NCI-H345 treated with DMSO at 0.1 percent for 48 hours (cell line): ENCODE measurements at regions not wholly inside any gene's neighbourhood (a gene's known extent, or its start where the extent isn't known, plus 50 kb on each side); places are given as distances from the start of the nearest gene placed in this dataset.
"Not testable (repeated sequence)": the region's sequence is repeated elsewhere in the genome, so short reads cannot be mapped to it uniquely, and the experiment has no call there.

Experiments
- DNase-seq: peaks from one replicate; lab custom pipeline; 2025; ENCODE audit not compliant: unreplicated experiment; lab: John Stamatoyannopoulos, UW

DNA sequence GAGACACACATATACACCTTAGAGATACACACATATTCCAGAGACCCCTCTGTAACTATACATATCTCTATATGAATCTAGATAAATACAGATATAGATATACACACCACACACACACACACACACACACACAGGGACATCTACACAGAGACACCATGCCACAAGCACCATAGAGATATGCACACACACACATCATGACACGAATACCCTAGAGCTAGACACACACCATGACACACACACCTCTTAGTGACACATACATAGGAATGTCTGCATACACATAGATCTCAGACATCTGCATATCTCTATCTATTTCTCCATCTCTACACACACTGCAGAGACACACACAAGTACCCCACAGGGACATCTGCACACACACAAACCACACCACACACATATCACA, 270.0 kb downstream of the CYRIA start:
- DNase-seq, result no peak

DNA sequence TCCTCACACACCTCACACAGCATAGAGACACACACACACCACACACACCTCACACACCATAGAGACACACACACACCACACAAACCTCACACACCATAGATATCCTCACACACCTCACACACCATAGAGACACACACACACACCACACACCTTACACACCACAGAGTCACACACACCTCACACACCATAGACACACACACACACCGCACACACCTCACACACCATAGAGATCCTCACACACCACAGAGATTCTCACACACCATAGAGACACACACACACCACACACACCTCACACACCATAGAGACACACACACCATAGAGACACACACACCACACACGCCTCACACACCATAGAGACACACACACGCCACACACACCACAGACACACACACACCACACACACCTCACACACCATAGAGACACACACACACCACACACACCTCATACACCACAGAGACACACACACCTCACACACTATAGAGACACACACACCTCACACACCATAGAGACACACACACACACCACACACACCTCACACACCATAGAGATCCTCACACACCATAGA, 270.6 kb downstream of the CYRIA start:
- DNase-seq, result no peak

DNA sequence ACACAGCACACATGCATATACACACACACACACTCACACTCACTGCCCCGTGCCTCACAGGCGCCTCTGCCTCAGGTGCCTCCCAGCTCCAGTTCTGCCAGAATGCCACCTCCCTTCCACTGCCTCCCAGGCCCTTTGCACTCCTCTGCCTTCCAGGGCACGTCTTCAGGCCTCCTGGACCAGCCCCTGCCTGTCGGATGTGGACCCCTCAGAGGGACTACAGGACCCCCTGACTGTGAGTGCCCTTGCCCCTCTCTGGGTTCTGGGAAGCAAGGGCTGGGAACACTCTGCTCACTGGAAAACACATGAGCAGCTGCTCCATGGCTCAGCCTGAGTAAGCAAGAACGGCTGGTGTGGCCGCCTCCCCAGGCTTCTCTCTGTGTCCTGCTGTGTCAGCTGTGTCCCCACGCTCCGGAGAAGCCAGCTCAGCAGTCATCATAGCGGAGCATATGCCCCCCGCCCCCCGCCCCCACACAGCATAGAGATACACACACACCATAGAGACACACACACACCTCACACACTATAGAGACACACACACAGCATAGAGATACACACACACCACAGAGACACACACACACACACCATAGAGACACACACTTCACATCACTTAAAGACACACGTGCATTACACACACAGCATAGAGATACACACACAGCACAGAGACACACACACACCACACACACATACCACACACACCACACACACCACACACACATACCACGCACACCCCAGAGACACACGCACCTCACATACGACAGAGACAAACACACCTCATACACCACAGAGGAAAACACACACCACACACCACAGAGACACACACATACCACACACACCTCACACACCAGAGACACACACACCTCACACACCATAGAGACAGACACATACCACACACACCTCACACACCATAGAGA, 271.3 kb downstream of the CYRIA start:
- peak; percentile 7 for DNase-seq

DNA sequence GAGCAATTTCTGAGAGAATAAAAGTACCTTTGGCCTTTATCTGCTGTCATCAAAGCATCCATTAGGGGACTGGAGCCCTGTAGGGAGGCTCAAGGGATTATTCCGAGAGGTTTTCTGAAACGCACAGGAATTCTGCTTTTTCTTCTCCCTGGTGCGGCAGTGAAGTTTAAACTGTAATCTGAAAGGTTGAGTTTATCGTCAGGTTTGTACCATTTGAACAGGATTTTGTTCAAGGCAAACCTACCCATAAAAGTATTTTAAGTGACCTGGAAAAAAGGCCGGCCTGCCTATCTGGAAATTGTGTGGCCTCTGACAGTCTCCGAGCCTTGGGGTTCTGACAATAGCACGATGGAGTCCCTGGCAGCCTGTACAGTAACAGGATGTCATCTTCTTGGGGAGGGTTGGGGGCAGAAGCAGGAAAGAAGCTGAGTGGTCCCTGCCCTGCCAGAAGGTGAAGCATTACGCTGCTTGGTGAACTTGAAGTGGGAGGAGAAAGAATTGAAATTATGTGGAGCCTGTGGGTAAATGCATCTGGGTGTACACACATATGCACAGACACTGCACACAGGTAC, 272.0 kb downstream of the CYRIA start:
- DNase-seq, result no peak

DNA sequence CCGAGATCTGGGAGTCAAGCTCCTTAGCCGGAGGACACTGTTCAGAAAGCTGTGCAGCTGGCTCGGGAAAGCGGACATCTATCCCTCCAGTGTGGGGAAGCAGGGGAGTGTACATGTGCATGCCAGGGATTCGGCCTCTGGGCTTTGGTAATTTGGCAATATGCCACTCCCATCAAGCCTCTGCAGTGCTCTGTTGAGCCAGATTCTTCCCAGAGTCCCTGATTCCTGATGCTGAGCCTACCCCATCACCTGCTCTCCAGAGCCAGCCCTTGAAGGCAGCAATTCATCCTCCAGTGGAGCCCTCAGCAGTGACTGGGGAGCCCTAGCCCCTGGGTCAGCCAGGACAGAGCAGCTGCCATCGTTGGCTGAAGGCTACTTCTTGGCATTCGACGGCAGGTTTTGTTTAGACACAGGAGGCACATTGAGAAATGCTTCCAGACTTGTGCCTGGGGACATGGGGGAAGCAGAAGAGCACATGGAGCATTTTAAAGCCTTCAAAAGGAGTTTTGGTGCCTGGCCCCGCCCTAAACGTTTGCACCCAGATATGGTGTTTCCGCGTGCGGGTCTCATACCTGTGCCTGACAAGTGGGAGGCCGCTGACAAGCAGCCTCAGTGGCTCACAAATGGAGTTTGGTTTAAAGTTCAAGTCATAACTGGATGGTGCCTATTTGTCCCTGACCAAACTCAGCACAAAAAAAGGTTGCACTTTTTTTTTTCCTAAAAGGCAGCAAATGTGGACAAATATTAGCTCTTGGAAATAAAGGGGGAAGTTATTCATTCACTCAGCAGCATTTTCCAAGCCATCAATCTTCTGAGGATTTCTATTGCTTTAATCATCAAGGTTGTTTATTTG, 272.8 kb downstream of the CYRIA start:
- DNase-seq, result no peak

DNA sequence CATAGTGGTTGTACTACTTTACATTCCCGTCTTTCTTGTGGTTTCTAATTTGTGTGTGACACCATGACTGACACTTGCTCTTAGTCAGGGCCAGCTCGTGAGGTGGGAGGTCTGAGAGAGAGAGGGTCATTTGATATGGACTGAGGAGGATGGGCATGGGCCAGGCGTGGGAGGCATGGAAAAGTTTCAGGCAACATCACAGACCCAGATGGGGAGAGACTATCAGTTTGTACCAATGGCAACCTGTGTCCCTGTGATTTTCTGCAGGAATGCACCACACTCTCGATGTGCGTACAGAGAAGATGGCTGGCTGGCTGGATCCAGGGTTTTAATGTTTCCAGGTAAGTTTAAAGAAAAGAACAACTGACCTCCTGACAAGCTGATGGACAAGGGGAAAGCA, 273.6 kb downstream of the CYRIA start:
- DNase-seq, result no peak

DNA sequence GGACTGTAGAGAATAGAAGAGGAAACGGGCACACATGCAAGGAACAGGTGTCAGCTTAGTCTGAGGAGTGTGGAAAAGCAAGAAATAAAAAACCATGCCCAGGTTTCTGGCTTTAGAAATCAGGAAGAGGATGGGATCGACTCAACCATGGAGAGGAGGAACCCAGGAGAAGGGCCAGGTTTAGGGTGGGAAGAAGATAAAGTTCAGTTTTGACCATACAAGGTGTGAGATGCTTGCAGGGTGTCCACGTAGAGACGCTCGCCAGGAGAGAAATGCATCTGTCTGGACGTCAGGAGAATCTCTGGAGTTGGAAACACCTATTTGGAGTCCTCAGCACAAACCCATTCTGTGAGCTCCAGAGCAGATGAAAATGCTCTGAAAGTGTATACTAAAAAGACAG, 275.1 kb downstream of the CYRIA start:
- no peak for DNase-seq

DNA sequence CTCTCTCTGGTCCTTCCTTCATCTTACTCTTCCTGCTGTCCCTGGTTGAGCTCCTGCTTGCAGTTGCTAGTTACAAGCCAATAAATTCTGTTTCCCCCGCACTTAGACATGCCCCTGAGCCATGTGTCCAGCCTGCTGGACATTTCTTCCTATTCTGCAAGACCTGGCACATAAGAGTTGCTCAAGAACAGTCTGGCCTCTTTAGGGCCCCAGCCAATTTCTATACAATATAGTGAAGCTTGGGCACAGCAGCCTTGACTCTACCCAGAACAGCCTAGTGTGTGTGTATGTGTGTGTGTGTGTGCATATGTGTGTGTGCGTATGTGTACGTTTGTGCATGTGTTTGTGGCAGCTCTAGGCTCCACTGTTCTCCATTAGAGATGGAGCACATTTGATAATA, 276.0 kb downstream of the CYRIA start:
- no peak for DNase-seq

DNA sequence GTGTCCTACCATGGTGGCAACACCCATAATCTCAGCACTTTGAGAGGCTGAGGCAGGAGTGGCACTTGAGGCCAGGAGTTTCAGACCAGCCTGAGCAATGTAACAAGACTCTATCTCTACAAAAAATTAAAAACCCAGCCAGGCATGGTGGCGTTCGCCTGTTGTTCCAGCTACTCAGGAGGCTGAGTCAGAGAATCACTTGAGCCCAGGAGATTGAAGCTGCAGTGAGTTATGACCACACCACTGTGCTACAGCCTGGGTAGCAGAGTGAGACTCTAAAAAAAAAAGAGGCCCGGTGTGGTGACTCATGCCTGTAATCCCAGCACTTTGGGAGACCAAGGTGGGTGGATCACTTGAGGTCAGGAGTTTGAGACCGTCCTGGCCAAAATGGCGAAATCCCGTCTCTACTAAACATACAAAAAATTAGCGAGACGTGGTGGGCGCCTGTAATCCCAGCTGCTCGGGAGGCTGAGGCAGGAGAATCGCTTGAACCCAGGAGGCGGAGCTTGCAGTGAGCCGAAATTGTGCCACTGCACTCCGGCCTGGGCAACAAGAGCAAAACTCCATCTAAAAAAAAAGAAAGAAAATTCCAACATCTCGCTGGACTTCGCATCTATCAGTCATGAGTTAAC, 277.3 kb downstream of the CYRIA start:
- DNase-seq, result not testable (repeated sequence)

DNA sequence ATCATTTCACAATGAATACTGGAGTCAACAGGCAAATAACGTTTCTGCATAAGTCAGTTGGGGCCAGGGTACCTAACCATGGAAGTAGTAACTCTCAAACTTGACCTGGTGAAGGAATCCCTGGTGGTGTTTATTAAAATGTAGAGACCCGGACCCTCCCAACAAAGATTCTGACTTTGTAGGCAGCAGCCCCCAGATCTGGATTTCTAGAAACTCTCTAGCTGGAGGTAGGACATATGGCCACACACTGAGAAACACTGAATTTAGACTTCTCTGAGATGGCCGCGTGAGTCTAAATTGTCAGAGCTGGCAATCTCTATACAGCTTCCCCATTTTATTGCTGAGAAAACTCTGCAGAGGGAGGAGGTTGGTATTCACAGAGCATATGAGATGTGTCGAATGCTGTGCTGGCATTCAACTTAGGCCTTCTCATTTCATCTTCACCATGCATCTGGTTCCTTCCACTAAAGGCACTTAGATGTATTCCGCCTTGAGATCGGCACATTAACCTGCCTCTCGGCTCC, 278.1 kb downstream of the CYRIA start:
- no peak for DNase-seq

DNA sequence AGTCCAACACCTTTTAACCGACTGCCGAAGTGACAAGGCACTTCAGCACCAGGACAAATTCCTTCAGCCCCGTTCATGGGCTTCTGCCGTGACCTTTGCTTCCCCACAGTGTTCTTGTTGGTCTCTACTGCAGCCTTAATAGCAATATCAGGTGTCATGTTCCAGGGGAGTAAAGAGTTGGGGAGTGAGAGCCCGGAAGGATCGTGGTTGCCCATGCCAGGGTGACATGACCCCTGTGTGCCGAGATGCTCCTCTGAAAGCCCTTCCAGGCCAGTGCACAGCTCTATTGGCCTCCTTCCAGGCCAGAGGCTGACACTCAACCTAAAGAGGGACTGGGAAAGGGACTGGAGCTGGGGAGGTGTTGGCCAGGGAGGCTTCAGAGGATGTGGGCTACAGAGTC, 279.2 kb downstream of the CYRIA start:
- DNase-seq, result no peak

DNA sequence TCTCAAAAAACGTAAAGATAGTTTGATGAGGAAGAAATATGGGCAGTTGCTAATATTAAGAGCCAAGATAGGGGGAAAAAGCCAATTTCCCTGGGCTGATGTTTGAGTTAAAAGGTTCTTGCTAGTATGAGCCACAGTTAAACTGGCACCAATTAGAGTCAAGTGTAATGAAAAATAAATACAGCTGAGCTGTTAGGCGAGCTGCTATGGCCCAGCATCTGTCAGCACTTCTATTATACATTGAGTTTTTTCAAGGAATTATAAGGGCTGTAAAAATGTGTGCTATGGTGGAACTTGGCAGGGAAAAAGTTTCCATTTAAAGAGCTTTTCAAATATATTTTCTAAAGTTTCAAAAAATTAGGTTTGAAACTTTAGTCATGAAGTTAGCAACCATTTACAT, 279.6 kb downstream of the CYRIA start:
- DNase-seq, result no peak

DNA sequence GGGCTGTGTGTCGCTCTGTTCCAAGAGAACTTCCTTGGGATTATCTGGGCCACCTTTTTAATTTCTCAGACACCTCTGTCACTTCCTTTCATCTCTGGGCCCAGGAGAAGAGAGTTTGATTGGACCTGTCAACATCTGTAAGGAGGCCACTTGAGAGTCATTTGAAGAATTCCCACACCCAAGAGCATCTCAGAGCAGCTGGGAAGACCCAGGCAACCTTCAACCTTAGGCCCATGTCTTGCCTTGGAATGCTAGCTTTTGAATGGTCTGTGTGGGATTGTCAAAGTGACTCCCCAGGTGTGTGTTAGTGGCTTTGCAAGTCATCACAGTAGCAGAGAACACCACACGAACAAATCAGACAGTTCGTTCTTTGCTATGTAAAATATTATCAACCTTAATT, 280.3 kb downstream of the CYRIA start:
- DNase-seq, result no peak

DNA sequence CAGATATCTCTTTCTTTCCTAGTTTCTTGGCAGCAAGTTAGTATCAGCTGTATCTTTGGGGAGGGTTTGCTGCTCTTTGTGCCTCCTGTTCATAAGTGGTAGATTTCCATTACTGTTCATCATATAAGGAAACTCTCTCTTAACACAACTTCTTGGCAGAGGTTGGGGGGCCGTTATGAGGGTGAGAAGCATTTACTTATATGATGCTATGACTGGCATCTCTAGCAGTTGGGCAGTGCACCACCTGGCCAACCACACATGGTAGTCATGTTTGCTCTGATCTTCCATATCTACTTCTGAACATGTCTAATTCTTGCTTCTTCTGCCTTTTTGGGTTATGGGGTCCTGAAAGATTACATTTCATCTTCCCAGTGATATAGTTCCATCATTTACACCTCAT, 282.2 kb downstream of the CYRIA start:
- DNase-seq, result no peak

DNA sequence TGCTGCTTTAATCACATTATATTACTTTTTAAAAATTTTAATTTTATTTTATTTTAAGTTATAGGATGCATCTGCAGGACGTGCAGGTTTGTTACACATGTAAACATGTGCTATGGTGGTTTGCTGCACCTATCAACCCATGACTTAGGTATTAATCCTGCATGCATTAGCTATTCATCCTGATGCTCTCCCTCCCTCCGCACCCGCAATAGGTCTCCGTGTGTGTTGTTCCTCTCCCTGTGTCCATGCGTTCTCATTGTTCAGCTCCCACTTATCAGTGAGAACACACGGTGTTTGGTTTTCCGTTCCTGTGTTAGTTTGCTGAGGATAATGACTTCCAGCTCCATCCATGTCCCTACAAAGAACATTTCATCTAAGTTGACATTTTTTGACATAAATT, 283.2 kb downstream of the CYRIA start:
- no peak for DNase-seq

DNA sequence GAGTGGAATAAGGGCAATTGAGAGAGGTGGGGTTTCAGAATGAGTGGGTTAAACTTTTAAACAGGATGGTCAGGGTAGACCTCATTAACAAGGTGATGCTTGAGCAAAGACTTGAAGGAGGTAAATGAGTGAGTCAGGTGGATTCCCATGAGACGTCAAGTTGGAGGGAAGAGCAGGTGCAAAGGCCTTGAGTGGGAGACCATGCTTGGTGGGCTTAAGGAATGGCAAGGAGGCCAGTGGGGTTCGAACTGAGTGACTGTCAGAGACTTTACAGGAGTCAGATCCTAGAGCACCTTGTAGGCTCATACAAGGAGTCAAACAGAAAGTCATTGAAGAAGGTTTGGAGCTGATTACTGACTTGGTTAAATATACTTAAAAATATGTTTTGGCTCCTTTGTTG, 284.1 kb downstream of the CYRIA start:
- DNase-seq, result no peak

DNA sequence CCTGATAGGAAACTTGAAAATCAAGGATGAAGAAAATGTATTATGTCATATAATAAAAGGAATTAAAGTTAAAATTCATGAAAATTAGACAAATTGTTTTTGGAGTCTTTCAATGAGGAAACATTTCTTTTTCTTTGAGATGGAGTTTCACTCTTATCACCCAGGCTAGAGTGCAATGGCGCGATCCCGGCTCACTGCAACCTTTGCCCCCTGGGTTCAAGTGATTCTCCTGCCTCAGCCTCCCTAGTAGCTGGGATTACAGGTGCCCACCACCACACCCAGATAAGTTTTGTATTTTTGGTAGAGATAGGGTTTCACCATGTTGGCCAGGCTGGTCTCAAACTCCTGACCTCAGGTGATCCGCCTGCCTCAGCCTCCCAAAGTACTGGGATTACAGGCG, 285.7 kb downstream of the CYRIA start:
- not testable (repeated sequence) for DNase-seq

DNA sequence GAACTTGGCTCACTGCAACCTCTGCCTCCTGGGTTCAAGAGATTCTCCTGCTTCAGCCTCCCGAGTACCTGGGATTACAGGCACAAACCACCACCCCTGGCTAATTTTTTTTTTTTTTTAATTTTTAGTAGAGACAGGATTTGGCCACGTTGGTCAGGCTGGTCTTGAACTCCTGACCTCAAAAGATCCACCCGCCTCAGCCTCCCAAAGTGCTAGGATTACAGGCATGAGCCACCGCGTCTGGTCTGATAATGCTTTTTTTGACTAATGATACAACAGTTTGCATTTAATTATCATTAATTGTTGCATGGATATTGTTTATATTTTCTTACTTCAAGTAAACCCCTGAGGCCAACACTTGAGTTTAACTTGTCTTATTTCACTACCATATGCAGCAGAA, 286.6 kb downstream of the CYRIA start:
- DNase-seq, result not testable (repeated sequence)

DNA sequence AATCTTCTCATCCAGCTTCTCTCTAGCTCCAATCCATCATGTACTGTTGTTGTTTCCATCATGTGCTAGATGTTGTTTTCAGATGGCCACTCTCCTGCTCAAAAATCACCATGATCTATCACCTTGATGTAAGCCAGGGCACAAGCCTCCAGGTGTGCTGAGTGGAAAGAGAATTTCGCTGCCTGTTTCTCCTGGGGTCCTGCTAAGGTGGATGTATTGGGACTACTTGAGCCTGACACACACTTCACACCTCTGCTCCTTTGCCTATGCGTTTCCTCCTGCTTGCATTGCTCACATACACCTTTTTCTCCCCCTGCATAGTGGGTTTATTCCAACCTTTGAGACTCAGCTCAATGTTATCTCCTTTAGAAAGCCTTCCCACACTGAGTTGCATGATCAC, 287.6 kb downstream of the CYRIA start:
- no peak for DNase-seq

DNA sequence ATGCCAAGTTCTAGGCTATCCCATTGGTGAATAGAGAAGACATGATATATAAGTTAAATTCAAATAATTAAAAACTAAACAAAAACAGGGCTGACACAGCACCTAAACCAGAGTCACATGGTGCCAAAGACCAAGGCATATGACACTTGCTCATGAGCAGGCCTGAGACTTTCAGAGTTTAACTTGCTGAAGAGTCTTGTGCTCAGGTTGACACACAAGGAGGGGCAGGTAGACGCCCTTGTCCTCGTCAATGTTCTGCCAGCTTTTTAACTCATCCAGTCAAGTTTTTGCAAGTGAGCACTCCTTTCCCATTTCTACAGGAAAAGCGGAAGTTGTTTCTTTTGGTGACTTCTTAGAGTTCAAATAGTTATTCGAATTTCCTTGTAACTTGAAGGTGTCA, 289.7 kb downstream of the CYRIA start:
- DNase-seq, result no peak

DNA sequence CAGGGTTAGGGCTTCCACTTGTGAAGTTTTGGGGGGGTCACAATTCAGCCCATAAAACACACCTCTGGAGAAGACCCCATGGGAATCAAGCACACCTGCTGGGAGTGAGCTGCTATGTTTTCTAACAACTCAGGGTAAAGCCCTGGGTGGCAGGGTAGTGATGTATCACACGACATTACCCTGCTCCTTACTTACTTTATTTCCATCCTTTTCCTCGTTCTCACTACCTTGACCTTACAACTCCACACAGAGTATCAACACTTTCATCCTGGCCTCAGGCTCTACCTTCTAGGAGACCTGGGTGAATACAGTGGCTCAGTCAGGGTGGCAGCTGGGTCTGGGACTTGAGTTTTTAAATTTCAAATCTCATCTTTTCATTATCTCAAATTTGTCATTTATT, 290.3 kb downstream of the CYRIA start:
- DNase-seq, result no peak
